GM12873 (cell line): ENCODE measurements at regions not wholly inside any gene's neighbourhood (a gene's known extent, or its start where the extent isn't known, plus 50 kb on each side); places are given as distances from the start of the nearest gene placed in this dataset.

Source experiments
- TF ChIP-seq, protein P1 (sequence below): IDR thresholded peaks from 2 replicates; pipeline ENCODE4 v1.5.1; 2012; ENCODE audit warnings: low read depth, mild to moderate bottlenecking, moderate library complexity, low read length, control low read depth; ENCODE audit not compliant: insufficient read depth; ENCODE audit errors: missing control alignments

DNA sequence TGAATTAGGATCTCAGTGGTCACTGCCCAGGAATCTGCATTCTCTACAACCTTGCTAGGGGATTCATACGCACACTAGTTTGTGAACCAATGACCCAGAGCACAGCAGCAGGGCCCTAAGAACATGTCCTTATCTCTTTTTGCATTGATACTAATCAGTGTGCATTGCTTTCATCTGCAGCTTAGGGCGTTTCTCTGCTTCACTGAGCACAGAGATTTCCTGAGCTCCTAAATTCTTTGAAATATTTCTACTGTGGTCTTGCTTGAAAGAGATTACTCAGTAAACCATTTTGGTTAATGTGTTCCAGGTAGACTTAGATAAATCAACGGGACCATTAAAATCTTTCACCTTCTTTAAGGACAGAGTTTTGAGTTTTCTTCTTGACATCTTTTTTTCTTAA lies 351.3 kb upstream of the KITLG start:
- TF ChIP-seq, protein P1, sequence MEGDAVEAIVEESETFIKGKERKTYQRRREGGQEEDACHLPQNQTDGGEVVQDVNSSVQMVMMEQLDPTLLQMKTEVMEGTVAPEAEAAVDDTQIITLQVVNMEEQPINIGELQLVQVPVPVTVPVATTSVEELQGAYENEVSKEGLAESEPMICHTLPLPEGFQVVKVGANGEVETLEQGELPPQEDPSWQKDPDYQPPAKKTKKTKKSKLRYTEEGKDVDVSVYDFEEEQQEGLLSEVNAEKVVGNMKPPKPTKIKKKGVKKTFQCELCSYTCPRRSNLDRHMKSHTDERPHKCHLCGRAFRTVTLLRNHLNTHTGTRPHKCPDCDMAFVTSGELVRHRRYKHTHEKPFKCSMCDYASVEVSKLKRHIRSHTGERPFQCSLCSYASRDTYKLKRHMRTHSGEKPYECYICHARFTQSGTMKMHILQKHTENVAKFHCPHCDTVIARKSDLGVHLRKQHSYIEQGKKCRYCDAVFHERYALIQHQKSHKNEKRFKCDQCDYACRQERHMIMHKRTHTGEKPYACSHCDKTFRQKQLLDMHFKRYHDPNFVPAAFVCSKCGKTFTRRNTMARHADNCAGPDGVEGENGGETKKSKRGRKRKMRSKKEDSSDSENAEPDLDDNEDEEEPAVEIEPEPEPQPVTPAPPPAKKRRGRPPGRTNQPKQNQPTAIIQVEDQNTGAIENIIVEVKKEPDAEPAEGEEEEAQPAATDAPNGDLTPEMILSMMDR = no peak

DNA sequence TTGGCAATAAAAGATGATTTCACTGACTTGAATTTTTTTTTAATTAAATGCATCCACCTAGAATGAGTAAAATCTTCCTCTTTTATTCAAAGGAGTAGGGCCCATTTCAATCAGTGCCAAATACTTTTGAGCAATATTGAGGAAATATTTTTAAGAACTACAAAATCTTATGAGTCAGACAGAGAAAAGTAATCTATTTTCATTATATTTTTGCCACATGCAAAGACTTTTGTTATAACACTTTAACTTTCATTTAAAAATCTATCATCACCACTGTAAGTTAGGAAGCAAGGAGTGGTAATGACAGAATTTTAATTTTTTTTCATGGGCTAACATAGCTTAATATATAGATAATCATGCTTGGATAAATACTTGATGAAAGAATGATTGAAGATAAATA lies 345.2 kb upstream of the KITLG start:
- TF ChIP-seq, protein P1 = no peak

DNA sequence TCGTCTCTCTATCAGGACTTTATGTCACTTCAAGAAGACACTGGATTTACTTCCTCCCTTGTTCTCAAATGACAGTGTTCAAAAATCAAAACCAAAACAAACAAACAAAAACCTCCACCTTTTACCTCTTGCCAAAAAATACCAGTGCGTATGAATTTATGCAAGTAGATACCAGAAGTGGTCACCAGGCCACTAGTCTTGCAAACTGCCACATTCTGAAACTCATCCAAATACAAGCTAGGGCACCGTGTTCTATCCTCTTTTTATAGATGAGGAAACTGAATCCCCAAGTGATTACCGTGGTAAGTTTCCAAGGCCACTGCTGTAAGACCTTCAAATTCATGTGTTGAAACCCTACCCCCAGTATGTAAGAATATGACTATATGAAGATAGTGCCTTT lies 343.9 kb upstream of the KITLG start:
- TF ChIP-seq, protein P1 = no peak

DNA sequence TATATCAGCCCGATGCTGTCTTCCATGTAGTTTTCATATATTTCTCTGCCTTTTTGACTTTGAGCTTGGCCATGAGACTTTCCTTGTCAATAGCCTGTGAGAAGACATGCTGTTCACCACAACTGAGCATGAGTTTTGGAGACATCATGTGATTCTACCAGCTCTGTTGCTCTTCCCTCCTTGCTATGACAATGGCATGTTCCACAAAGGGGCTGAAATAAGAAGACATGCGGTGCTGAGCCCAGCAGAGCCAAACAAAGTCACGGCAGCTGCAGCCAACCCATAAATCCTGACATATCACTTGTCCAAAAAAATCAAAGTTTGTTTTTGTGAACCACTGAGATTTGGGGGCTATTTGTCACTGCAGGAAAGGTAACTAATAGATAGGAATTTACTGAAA lies 343.4 kb upstream of the KITLG start:
- TF ChIP-seq, protein P1 = no peak

DNA sequence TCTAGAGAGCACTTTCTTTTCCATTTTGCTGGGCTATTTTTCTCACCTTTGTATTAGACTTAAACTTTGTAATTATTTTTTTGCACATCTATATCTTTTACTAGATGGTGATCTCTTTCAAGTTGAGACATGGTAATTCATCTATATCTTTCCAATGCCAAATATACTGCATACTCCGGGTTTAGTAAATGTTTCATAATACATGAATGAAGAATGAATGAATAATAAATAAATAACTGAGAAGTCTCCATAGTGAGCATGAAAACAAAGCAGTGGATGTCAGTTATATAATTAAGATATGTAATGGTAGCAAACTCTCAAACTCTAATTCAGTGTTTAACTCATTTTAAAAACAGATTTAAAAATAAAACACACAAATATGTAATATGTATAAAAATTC lies 342.5 kb upstream of the KITLG start:
- TF ChIP-seq, protein P1 = no peak

DNA sequence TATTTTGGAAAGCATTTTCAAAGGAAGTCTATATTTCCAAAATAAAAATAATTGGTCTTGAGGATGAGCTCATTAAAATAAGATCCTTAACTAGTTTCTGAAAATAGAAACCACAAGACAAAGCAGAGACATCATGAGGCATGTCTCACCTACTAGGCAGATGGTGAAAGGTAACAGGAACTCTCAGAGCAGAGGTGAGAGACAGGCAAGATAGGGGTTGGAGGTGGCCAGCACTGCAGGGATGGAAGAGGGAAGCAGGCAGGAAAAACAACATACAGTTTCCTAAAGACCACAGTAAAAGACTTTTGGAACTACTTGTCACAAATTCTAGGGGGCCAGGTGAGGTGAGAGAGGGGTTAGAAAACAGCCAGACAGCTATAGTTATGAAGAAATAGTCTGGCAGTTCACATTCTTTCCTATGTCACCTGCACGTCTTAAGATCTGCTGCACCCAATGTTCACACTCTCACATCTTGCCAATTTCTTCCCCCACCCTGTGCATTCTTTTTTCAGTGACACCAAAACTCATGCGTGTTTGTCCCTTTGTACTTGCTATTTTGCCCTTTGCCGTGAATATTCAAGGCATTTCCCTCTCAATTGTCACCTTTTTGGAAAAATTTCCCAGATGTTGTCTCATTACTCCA lies 341.7 kb upstream of the KITLG start:
- TF ChIP-seq, protein P1 = no peak

DNA sequence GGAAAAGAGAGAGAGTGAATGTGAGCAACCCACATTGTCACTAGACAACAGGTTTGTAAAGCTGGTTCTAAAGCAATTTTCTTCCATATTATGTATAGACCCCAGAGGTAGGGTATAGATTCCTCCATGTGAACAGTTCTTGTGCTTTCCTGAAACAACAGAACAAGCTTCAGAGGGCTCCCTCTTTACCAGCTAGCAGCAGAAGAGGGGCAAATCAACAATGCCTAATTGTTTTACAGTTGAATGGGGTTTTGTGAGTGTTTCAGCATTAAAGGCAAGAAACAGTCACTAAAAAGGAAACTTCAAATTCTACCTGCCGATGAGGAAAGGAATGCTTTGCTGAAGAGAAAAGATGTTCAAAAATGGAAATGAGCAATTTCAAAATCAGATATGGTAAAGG lies 341.2 kb upstream of the KITLG start:
- TF ChIP-seq, protein P1 = no peak
